Keratinocyte (primary cell): ENCODE measurements at regions not wholly inside any gene's neighbourhood (a gene's known extent, or its start where the extent isn't known, plus 50 kb on each side); places are given as distances from the start of the nearest gene placed in this dataset.

Source experiments
- EZH2 ChIP-seq: IDR thresholded peaks from one replicate; pipeline ENCODE4 v1.6.1; 2012; ENCODE audit warnings: inconsistent platforms, mild to moderate bottlenecking, low read length, moderate library complexity
- TF ChIP-seq, protein P1 (sequence below), 3 experiments: IDR thresholded peaks in 1 of 3; conservative IDR thresholded peaks in 1 of 3; optimal IDR thresholded peaks in 1 of 3; 2 replicates in 2 of 3; 3 replicates in 1 of 3; pipeline versions ENCODE3 to v1.5.1; 2011; ENCODE audit warnings: low read length in 3 of 3, mild to moderate bottlenecking in 3 of 3, moderate library complexity in 2 of 3, control low read depth in 1 of 3, inconsistent platforms in 1 of 3; ENCODE audit not compliant: insufficient read depth in 2 of 3; ENCODE audit errors: extremely low read depth in 1 of 3

DNA sequence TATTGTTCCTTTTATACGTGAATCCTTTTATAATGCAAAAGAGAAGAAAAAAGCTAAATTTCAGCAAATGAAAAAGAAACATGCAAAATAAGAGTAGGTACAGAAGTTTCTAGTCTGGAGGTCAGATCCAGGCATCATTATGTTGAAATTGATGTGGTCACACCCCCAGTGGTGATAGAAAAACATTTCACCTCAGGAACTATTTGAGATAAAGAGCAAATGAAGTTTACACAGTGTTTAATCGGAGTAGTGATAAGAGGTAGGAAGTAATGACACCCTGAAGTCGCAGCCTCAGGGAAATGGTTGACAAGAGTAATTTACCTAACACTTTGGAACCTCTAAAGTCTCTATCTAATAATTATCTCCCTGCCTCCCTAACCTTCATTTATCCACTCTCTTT is 536.0 kb upstream of the STEAP1 start:
- TF ChIP-seq, protein P1, sequence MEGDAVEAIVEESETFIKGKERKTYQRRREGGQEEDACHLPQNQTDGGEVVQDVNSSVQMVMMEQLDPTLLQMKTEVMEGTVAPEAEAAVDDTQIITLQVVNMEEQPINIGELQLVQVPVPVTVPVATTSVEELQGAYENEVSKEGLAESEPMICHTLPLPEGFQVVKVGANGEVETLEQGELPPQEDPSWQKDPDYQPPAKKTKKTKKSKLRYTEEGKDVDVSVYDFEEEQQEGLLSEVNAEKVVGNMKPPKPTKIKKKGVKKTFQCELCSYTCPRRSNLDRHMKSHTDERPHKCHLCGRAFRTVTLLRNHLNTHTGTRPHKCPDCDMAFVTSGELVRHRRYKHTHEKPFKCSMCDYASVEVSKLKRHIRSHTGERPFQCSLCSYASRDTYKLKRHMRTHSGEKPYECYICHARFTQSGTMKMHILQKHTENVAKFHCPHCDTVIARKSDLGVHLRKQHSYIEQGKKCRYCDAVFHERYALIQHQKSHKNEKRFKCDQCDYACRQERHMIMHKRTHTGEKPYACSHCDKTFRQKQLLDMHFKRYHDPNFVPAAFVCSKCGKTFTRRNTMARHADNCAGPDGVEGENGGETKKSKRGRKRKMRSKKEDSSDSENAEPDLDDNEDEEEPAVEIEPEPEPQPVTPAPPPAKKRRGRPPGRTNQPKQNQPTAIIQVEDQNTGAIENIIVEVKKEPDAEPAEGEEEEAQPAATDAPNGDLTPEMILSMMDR (optimal IDR thresholded peaks at IDR 0.05 in 1 of 3, IDR thresholded peaks at IDR 0.05 in 1 of 3, conservative IDR thresholded peaks at IDR 0.05 in 1 of 3; ENCODE audit: extremely low read depth in 1 of 3, insufficient read depth in 2 of 3, low read length in 3 of 3): no peak
- no peak for TF ChIP-seq EZH2
